Skeletal muscle tissue (tissue), 3 donors: ENCODE measurements at regions not wholly inside any gene's neighbourhood (a gene's known extent, or its start where the extent isn't known, plus 50 kb on each side); places are given as distances from the start of the nearest gene placed in this dataset.
"Not testable (repeated sequence)": the region's sequence is repeated elsewhere in the genome, so short reads cannot be mapped to it uniquely, and the experiment has no call there.

Source experiments
- H3K27ac ChIP-seq: one replicate; pipeline ENCODE4 v1.7.0; 2013; ENCODE audit warnings: mild to moderate bottlenecking, low read depth, low read length, inconsistent platforms
- H3K27me3 ChIP-seq, 3 donors: one replicate each; pipeline ENCODE4 v1.7.0; 2013; ENCODE audit warnings: low read length in 3 of 3; ENCODE audit not compliant: control insufficient read depth in 3 of 3, insufficient read depth in 3 of 3
- H3K36me3 ChIP-seq, 3 donors: one replicate each; pipeline ENCODE4 v1.7.0; 2013; ENCODE audit warnings: low read length in 3 of 3; ENCODE audit not compliant: control insufficient read depth in 3 of 3, insufficient read depth in 3 of 3
- H3K4me1 ChIP-seq, 3 donors: one replicate each; pipeline ENCODE4 v1.7.0; 2013; ENCODE audit warnings: low read length in 3 of 3, mild to moderate bottlenecking in 3 of 3; ENCODE audit not compliant: control insufficient read depth in 3 of 3, insufficient read depth in 3 of 3
- H3K4me3 ChIP-seq, 3 donors: one replicate each; pipeline ENCODE4 v1.7.0; 2013; ENCODE audit warnings: low read length in 3 of 3
- H3K9ac ChIP-seq, 3 donors: one replicate each; pipeline ENCODE4 v1.7.0; 2013; ENCODE audit warnings: low read length in 3 of 3, mild to moderate bottlenecking in 3 of 3, moderate library complexity in 2 of 3, low read depth in 1 of 3
- H3K9me3 ChIP-seq, 3 donors: one replicate each; pipeline ENCODE4 v1.7.0; 2013; ENCODE audit warnings: low read length in 3 of 3; ENCODE audit not compliant: control insufficient read depth in 3 of 3
- donor health status: Osteomylitis.

DNA sequence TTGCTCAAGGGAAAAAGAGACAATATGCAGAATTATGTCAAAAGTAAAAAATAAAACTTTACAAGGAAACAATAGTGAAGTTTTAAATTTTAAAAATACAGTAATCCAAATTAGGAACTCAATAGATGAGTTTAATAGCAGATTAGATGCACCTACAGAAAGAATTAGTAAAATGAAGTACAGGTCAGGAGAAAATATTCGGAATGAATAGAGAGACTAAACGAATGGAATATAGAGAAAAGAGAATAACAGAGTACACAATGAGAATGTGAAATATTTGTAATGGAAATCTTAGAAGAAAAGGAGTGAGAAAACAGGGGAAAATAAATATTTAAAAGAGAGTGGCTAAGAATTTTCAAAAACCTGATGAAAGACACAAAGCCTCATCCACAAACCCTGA, 275.7 kb upstream of the MMADHC start:
- H3K27me3 ChIP-seq, result no peaks in the 10 kb centered on the region
- H3K9me3 ChIP-seq, result no peaks in the 10 kb centered on the region
- no peaks in the 10 kb centered on the region for H3K4me1 ChIP-seq
- H3K27ac ChIP-seq, result no peak overlapping the region
- no peak overlapping the region for H3K4me3 ChIP-seq
- no peaks in the 10 kb centered on the region for H3K36me3 ChIP-seq
- H3K9ac ChIP-seq, result no peak overlapping the region

DNA sequence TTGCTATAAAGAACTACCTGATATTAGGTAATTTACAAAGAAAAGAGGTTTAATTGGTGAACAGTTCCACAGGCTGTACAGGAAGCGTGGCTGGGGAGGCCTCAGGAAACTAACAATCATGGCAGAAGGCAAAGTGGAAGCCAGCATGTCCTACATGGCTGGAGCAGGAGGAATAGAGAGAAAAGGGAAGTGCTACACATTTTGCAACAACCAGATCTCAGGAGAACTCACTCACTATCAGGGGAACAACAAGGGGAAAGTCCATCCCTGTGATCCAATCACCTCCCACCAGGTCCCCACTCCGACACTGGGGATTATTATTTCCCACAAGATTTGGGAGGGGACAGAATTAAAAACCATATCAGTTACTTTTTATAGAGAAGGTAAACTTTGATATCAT, 273.5 kb upstream of the MMADHC start:
- Histone ChIP-seq H3K36me3 (no peaks in the 10 kb centered on the region), H3K27ac (peak overlapping the region; percentile 3), H3K27me3 (no peaks in the 10 kb centered on the region), H3K4me3 (no peak overlapping the region), H3K4me1 (no peaks in the 10 kb centered on the region), H3K9ac (no peak overlapping the region), H3K9me3 (no peaks in the 10 kb centered on the region)

DNA sequence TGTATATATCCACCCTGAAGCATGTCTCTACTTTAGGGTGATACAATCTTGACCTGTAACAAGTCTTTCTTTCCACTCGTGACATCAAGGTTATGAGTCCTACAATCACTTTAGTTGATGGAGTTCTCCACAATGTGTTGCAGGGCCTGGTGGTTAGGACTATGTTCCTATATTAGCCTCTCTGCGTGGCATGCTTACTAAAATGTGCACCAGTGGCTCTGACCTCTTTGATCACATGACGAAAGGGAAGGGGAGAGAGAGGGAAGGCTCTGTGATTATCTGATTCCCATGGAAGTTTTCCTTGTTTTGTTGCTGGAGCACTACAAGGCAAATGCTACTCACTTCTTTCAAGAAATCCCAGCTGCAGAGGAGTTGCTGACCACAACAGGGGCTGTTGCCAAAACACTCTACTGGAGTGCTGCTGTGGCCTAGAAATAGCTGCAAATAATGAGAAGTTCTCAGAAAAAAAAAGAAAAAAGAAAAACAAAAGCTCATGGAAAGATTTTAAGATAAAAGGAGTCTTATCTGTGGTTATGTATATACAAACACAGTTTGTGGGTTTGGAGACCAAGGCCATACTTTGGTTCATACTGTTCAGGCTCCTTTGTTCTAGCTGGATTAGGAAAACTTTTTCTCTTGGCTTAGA, 272.8 kb upstream of the MMADHC start:
- Histone ChIP-seq H3K27ac (peak overlapping the region; percentile 45), H3K36me3 (no peaks in the 10 kb centered on the region), H3K9ac (no peak overlapping the region), H3K9me3 (no peaks in the 10 kb centered on the region), H3K4me3 (no peak overlapping the region), H3K27me3 (no peaks in the 10 kb centered on the region), H3K4me1 (no peaks in the 10 kb centered on the region)

DNA sequence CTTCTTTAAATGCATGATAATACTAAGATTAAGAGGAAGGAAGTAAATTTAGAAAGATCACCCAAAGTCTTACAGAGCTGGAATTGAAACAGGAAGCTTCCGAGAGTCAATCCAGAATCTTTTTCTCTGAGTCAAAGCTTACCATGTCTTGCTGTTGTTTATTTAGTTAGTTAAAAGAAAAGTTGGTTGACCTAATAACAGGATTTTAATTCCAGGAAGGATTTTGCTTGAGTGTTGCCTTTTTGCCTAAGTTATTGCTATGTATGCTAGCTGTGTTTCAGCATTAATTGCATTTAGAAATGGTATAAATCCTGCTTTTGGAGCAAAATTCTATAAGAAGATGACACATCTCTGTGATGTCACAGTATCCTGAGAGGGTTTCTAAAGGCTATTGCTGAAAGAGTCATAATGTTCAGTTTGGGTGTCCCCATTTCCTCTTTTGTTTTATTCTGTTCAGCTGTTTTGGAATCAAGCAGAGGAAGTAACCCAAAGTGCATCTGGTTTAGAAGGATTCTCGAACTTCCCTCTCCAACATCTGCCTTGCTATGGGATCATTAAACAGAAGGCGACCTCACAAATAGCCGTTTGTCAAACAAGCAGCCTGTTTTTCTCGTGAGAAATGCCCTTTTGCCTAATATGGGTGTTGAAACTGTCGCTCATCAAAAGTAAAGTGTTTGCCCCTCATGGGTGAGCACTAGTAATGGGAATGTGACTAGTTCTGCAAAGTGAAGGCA, 271.5 kb upstream of the MMADHC start:
- H3K27me3 ChIP-seq, result no peaks in the 10 kb centered on the region
- H3K27ac ChIP-seq, result peak overlapping the region; percentile 12
- no peaks in the 10 kb centered on the region for H3K4me1 ChIP-seq
- no peaks in the 10 kb centered on the region for H3K9me3 ChIP-seq
- no peaks in the 10 kb centered on the region for H3K36me3 ChIP-seq
- no peak overlapping the region for H3K9ac ChIP-seq
- H3K4me3 ChIP-seq, result no peak overlapping the region

DNA sequence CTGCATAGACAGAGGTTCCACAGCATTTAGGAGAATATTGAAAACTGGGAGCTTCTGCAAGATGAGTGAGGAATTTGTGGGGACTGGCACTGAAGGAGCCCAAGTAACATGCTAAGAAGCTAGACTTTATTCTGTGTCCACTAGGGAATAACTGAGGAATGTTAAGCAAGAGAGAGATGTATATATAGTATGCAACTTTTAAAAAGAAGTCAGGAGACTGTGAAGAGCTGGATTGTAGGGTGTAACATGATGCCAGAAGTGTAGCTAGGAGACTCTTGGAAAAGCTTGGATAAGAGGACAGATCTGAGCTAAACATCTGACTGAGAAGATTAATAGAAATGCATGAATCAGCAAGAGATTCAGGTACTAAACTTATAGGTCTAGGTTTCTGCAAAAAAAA, 270.6 kb upstream of the MMADHC start:
- Histone ChIP-seq H3K36me3 (no peaks in the 10 kb centered on the region), H3K9me3 (no peaks in the 10 kb centered on the region), H3K27me3 (no peaks in the 10 kb centered on the region), H3K4me1 (no peaks in the 10 kb centered on the region), H3K9ac (no peak overlapping the region), H3K27ac (no peak overlapping the region), H3K4me3 (no peak overlapping the region)

DNA sequence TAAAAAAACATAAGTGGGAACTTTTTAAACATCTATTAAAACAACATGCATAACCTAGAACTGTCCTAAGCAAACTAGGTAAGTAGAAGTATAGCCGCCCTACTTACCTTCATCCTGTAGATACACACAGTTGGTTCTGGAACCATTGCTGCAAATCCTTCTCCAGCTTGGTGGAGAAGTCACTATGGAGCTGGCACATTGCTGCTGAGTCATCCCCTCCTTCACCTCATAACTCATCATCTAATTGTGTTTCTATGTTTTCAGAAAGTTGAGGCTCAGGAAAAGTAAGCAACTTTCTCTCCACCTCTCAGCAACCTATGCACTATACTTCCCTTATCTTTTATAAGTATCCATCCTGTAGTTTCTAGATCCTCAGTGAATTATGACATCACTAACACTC, 269.8 kb upstream of the MMADHC start:
- H3K27ac ChIP-seq, result no peak overlapping the region
- no peaks in the 10 kb centered on the region for H3K9me3 ChIP-seq
- no peak overlapping the region for H3K9ac ChIP-seq
- no peaks in the 10 kb centered on the region for H3K27me3 ChIP-seq
- H3K4me3 ChIP-seq, result no peak overlapping the region
- no peaks in the 10 kb centered on the region for H3K36me3 ChIP-seq
- no peaks in the 10 kb centered on the region for H3K4me1 ChIP-seq

DNA sequence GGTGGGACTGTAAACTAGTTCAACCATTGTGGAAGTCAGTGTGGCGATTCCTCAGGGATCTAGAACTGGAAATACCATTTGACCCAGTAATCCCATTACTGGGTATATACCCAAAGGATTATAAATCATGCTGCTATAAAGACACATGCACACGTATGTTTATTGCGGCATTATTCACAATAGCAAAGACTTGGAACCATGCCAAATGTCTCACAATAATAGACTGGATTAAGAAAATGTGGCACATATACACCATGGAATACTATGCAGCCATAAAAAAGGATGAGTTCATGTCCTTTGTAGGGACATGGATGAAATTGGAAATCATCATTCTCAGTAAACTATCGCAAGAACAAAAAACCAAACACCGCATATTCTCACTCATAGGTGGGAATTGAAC, 268.3 kb upstream of the MMADHC start:
- H3K4me1 ChIP-seq, H3K4me3 ChIP-seq, H3K9ac ChIP-seq, H3K27me3 ChIP-seq, H3K27ac ChIP-seq, H3K9me3 ChIP-seq, H3K36me3 ChIP-seq: not testable (repeated sequence)

DNA sequence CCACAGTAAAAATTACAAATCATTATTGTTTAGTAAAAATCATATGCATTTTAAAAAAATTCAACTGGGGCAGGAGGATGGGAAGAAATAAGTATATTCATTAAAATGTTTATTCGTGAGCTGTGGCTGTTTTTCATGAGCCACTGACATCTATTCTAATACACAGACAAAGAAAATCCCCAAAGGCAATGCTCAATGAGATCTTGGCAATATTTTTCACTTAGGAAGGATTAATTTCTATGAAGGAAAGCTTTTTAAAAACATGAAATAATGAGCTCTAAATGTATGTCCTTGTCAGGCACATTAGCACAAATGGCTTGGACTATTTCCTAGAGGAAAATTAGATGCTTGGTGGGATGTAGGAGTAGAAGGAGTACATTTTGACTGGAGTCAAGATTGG, 262.0 kb upstream of the MMADHC start:
- H3K36me3 ChIP-seq, result no peaks in the 10 kb centered on the region
- H3K4me1 ChIP-seq, result no peaks in the 10 kb centered on the region
- no peak overlapping the region for H3K27ac ChIP-seq
- no peaks in the 10 kb centered on the region for H3K9me3 ChIP-seq
- no peak overlapping the region for H3K9ac ChIP-seq
- no peak overlapping the region for H3K4me3 ChIP-seq
- no peaks in the 10 kb centered on the region for H3K27me3 ChIP-seq

DNA sequence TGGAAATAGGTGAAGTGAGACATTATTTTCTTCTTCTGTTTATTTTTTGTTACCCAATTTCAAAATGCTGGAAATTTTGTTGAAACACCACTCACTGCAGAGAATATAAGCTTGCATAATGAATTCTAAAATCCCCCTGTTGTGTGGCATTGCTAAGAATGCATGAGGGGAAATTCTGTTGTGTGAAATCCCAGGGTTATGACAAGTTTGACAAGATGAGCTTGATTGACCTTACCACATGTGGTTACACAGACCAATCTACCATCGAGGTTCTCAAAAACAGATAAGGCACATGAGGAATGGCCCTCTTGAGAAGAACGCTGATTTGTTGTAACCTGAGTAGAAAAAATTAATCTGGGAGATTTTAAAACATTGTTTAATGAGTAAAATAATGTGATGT, 261.6 kb upstream of the MMADHC start:
- H3K36me3 ChIP-seq, result no peaks in the 10 kb centered on the region
- no peaks in the 10 kb centered on the region for H3K4me1 ChIP-seq
- H3K4me3 ChIP-seq, result no peak overlapping the region
- H3K9me3 ChIP-seq, result no peaks in the 10 kb centered on the region
- no peaks in the 10 kb centered on the region for H3K27me3 ChIP-seq
- H3K27ac ChIP-seq, result no peak overlapping the region
- H3K9ac ChIP-seq, result no peak overlapping the region

DNA sequence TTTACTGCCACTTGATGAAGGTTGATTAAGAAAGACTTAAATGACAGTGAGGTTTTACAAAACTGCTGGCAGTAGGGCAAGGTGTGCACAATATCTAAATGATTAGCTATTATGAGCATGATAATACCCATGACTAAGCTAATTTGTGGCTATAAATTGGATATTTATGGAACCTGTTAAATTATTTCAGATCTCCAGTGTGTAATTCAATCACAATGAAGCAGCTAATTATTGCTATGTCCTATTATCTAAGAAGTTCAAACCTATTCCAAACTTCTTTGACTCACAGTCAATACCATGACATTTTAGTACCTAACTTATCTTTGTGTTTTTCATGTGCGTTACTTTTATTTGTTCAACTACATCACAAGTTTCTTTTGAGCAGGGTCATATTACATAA, 253.8 kb upstream of the MMADHC start:
- H3K4me3 ChIP-seq, result no peak overlapping the region
- H3K27ac ChIP-seq, result no peak overlapping the region
- H3K36me3 ChIP-seq, result no peaks in the 10 kb centered on the region
- no peaks in the 10 kb centered on the region for H3K27me3 ChIP-seq
- no peak overlapping the region for H3K9ac ChIP-seq
- no peaks in the 10 kb centered on the region for H3K4me1 ChIP-seq
- no peaks in the 10 kb centered on the region for H3K9me3 ChIP-seq
